Natural killer cell (primary cell): ENCODE measurements at regions not wholly inside any gene's neighbourhood (a gene's known extent, or its start where the extent isn't known, plus 50 kb on each side); places are given as distances from the start of the nearest gene placed in this dataset.

Experiments used
- ATAC-seq, 3 donors: fragments of 150-1000 bp in 2 of 3; fragments of 200-7000 bp in 1 of 3; cut with Tn5 transposase; 1 replicate in 1 of 3; 2 replicates in 2 of 3; pipeline ENCODE4 v1.10.0; 2021; ENCODE audit warnings: mild to moderate bottlenecking in 2 of 3, moderate library complexity in 2 of 3
- DNase-seq, 2 donors: peaks; one replicate each; pipeline versions ENCODE4 v3.0.0 to v3.0.0-alpha.2; 2013 to 2021; ENCODE audit warnings: mixed read lengths in 1 of 2
- H3K27ac ChIP-seq: one replicate; pipeline ENCODE4 v1.5.1; 2013; ENCODE audit warnings: mild to moderate bottlenecking, low read length
- H3K27me3 ChIP-seq: one replicate; pipeline ENCODE4 v1.6.1; 2013; ENCODE audit warnings: low read length; ENCODE audit not compliant: control insufficient read depth, insufficient read depth
- H3K36me3 ChIP-seq: one replicate; pipeline ENCODE4 v1.6.1; 2013; ENCODE audit warnings: low read length; ENCODE audit not compliant: control insufficient read depth, insufficient read depth
- H3K4me1 ChIP-seq: one replicate; pipeline ENCODE4 v1.6.1; 2013; ENCODE audit warnings: low read length; ENCODE audit not compliant: control insufficient read depth, insufficient read depth
- H3K4me3 ChIP-seq: one replicate; pipeline ENCODE4 v1.5.1; 2013; ENCODE audit warnings: low read length
- H3K9me3 ChIP-seq: one replicate; pipeline ENCODE4 v1.6.1; 2013; ENCODE audit warnings: low read length; ENCODE audit not compliant: control insufficient read depth, insufficient read depth
- H3K27ac Mint-ChIP-seq, 2 donors: one replicate each; pipeline ENCODE4 v1.8.0; 2022; ENCODE audit warnings: mild to moderate bottlenecking in 2 of 2, mixed read lengths in 2 of 2, moderate library complexity in 1 of 2
- H3K27me3 Mint-ChIP-seq, 2 donors: one replicate each; pipeline ENCODE4 v1.8.0; 2022; ENCODE audit warnings: low read depth in 2 of 2, mixed read lengths in 2 of 2
- H3K36me3 Mint-ChIP-seq: one replicate; pipeline ENCODE4 v1.8.0; 2022; ENCODE audit warnings: mixed read lengths
- H3K4me1 Mint-ChIP-seq, 2 donors: one replicate each; pipeline ENCODE4 v1.8.0; 2022; ENCODE audit warnings: mixed read lengths in 2 of 2
- H3K4me3 Mint-ChIP-seq: one replicate; pipeline ENCODE4 v1.8.0; 2022; ENCODE audit warnings: mild to moderate bottlenecking, moderate library complexity, mixed read lengths
- H3K9me3 Mint-ChIP-seq, 2 donors: one replicate each; pipeline ENCODE4 v1.8.0; 2022; ENCODE audit warnings: mixed read lengths in 2 of 2
- CTCF ChIP-seq: fragments of 200-600 bp; IDR thresholded peaks from one replicate; pipeline ENCODE4 v1.8.0; 2022; ENCODE audit warnings: antibody characterized with exemption
- WGBS: methylation state at CpG from one replicate; pipeline ENCODE4 v1.1.7; 2013; ENCODE audit warnings: missing lambda C conversion rate; ENCODE audit not compliant: insufficient coverage; 5-methylcytosine and 5-hydroxymethylcytosine counted together
- intact Hi-C: fragments of 100-400 bp; cut with micrococcal nuclease; formaldehyde crosslinking; loops from one replicate; pipeline ENCODE4 v1.14.2; 2022

GRCh38 chr16:5951486-5951885 lies 853.9 kb upstream of the EEF2KMT start:
- no CpG with 5 or more reads among the region's 5 CpGs for WGBS
- no peak for ATAC-seq

GRCh38 chr16:5944971-5945370 lies 847.4 kb upstream of the EEF2KMT start:
- H3K27ac Mint-ChIP-seq: no peak overlapping the region
- no peak for TF ChIP-seq CTCF
- Histone ChIP-seq H3K36me3 (no peaks in the 10 kb centered on the region), H3K27me3 (no peaks in the 10 kb centered on the region), H3K4me3 (no peak overlapping the region), H3K27ac (no peak overlapping the region), H3K9me3 (peaks cover 2% of the 10 kb centered on the region), H3K4me1 (no peaks in the 10 kb centered on the region)
- intact Hi-C loops: no loop called here
- no peaks in the 10 kb centered on the region for H3K27me3 Mint-ChIP-seq
- no peaks in the 10 kb centered on the region for H3K4me1 Mint-ChIP-seq
- 58% methylated on average over 4 of the region's 4 CpGs for WGBS
- DNase-seq (no peak), ATAC-seq (no peak)
- no peak overlapping the region for H3K4me3 Mint-ChIP-seq
- no peaks in the 10 kb centered on the region for H3K36me3 Mint-ChIP-seq
- H3K9me3 Mint-ChIP-seq: peaks cover 6 to 7% of the 10 kb centered on the region in 2 donors

More at GRCh38 chr16:5951486-5951885, 853.9 kb upstream of the EEF2KMT start:
- H3K36me3 ChIP-seq: no peaks in the 10 kb centered on the region
- Mint-ChIP-seq H3K9me3 (peaks cover 0 to 2% of the 10 kb centered on the region in 2 donors), H3K36me3 (no peaks in the 10 kb centered on the region), H3K27me3 (no peaks in the 10 kb centered on the region), H3K4me1 (no peaks in the 10 kb centered on the region), H3K27ac (no peak overlapping the region), H3K4me3 (no peak overlapping the region)
- intact Hi-C loops: no loop called here
- H3K27ac ChIP-seq: no peak overlapping the region
- H3K4me1 ChIP-seq: no peaks in the 10 kb centered on the region
- no peak for DNase-seq
- H3K27me3 ChIP-seq: no peaks in the 10 kb centered on the region
- no peaks in the 10 kb centered on the region for H3K9me3 ChIP-seq
- TF ChIP-seq CTCF: no peak
- H3K4me3 ChIP-seq: no peak overlapping the region

GRCh38 chr16:5938607-5939006 lies 841.0 kb upstream of the EEF2KMT start:
- Mint-ChIP-seq H3K4me3 (no peak overlapping the region), H3K9me3 (peaks cover 3 to 4% of the 10 kb centered on the region in 2 donors), H3K36me3 (no peaks in the 10 kb centered on the region), H3K27ac (no peak overlapping the region), H3K27me3 (no peaks in the 10 kb centered on the region), H3K4me1 (no peaks in the 10 kb centered on the region)
- Histone ChIP-seq H3K4me1 (no peaks in the 10 kb centered on the region), H3K27me3 (no peaks in the 10 kb centered on the region), H3K27ac (no peak overlapping the region), H3K36me3 (no peaks in the 10 kb centered on the region), H3K9me3 (peaks cover 2% of the 10 kb centered on the region), H3K4me3 (no peak overlapping the region)
- ATAC-seq (no peak), DNase-seq (no peak)
- TF ChIP-seq CTCF: no peak
- intact Hi-C loops: no loop called here
- WGBS: 100% methylated on average over 1 of the region's 1 CpG

- WGBS: 65% methylated on average over 9 of the region's 9 CpGs
- Mint-ChIP-seq H3K4me1 (no peaks in the 10 kb centered on the region), H3K27ac (no peak overlapping the region), H3K27me3 (no peaks in the 10 kb centered on the region), H3K36me3 (no peaks in the 10 kb centered on the region), H3K9me3 (peaks cover 6 to 8% of the 10 kb centered on the region in 2 donors), H3K4me3 (no peak overlapping the region)
- no peak overlapping the region for H3K4me3 ChIP-seq
- H3K27me3 ChIP-seq: no peaks in the 10 kb centered on the region
- intact Hi-C loops: no loop called here
- H3K27ac ChIP-seq: no peak overlapping the region
- H3K9me3 ChIP-seq: no peaks in the 10 kb centered on the region
- no peak for DNase-seq
- TF ChIP-seq CTCF: no peak
- no peaks in the 10 kb centered on the region for H3K36me3 ChIP-seq
- ATAC-seq: no peak
- no peaks in the 10 kb centered on the region for H3K4me1 ChIP-seq
Observed at GRCh38 chr16:5932906-5933305, 835.3 kb upstream of the EEF2KMT start.
